GM19468 (cell line): ENCODE measurements at regions not wholly inside any gene's neighbourhood (a gene's known extent, or its start where the extent isn't known, plus 50 kb on each side); places are given as distances from the start of the nearest gene placed in this dataset.

Source experiments
- ATAC-seq: cut with Tn5 transposase; IDR thresholded peaks from one replicate; pipeline ENCODE4 v1.9.1; 2021; ENCODE audit warnings: mild to moderate bottlenecking, moderate library complexity, moderate number of reproducible peaks; ENCODE audit not compliant: unreplicated experiment; ENCODE audit errors: extremely low read depth

- ATAC-seq: no peak
Observed at GRCh38 chr13:70483599-70484276, 375.5 kb upstream of the KLHL1 start.

GRCh38 chr13:70473907-70474306 is 365.7 kb upstream of the KLHL1 start:
- no peak for ATAC-seq

GRCh38 chr13:70469077-70469476 is 360.8 kb upstream of the KLHL1 start:
- no peak for ATAC-seq

- ATAC-seq: no peak
Observed at GRCh38 chr13:70457474-70457873, 349.2 kb upstream of the KLHL1 start.

GRCh38 chr13:70448820-70449219 is 340.6 kb upstream of the KLHL1 start:
- no peak for ATAC-seq

- ATAC-seq: no peak
Observed at GRCh38 chr13:70432276-70432805, 324.1 kb upstream of the KLHL1 start.

GRCh38 chr13:70430256-70430655 is 322.0 kb upstream of the KLHL1 start:
- no peak for ATAC-seq

GRCh38 chr13:70424928-70425327 is 316.7 kb upstream of the KLHL1 start:
- ATAC-seq: no peak

- no peak for ATAC-seq
Observed at GRCh38 chr13:70424428-70424827, 316.2 kb upstream of the KLHL1 start.

- no peak for ATAC-seq
Observed at GRCh38 chr13:70415136-70415535, 306.9 kb upstream of the KLHL1 start.

- no peak for ATAC-seq
Observed at GRCh38 chr13:70408865-70409264, 300.6 kb upstream of the KLHL1 start.

GRCh38 chr13:70407486-70407885 is 299.2 kb upstream of the KLHL1 start:
- ATAC-seq: no peak

- ATAC-seq: no peak
Observed at GRCh38 chr13:70405266-70405665, 297.0 kb upstream of the KLHL1 start.

- no peak for ATAC-seq
Observed at GRCh38 chr13:70394031-70394548, 285.8 kb upstream of the KLHL1 start.

- no peak for ATAC-seq
Observed at GRCh38 chr13:70391678-70392077, 283.4 kb upstream of the KLHL1 start.

GRCh38 chr13:70390968-70391367 is 282.7 kb upstream of the KLHL1 start:
- ATAC-seq: no peak

- no peak for ATAC-seq
Observed at GRCh38 chr13:70390064-70390463, 281.8 kb upstream of the KLHL1 start.

GRCh38 chr13:70388935-70389334 is 280.7 kb upstream of the KLHL1 start:
- ATAC-seq: no peak

- ATAC-seq: no peak
Observed at GRCh38 chr13:70386919-70387318, 278.7 kb upstream of the KLHL1 start.

- no peak for ATAC-seq
Observed at GRCh38 chr13:70385852-70386251, 277.6 kb upstream of the KLHL1 start.

GRCh38 chr13:70384156-70384555 is 275.9 kb upstream of the KLHL1 start:
- ATAC-seq: no peak

GRCh38 chr13:70380809-70381208 is 272.6 kb upstream of the KLHL1 start:
- no peak for ATAC-seq
